Smooth muscle cell (in vitro differentiated cells): ENCODE measurements at regions not wholly inside any gene's neighbourhood (a gene's known extent, or its start where the extent isn't known, plus 50 kb on each side); places are given as distances from the start of the nearest gene placed in this dataset.

Experiments
- DNase-seq: peaks from one replicate; lab custom pipeline; 2025; ENCODE audit not compliant: unreplicated experiment; lab: John Stamatoyannopoulos, UW
- H2AFZ ChIP-seq: fragments of 200-600 bp; sonication (generic); 2 replicates; pipeline ENCODE4 v1.6.0; 2016; ENCODE audit warnings: antibody characterized with exemption, low read depth, mild to moderate bottlenecking
- H3F3A ChIP-seq: fragments of 200-600 bp; sonication (generic); 2 replicates; pipeline ENCODE4 v1.6.0; 2017; ENCODE audit warnings: antibody characterized with exemption, low read depth
- H3K27ac ChIP-seq: fragments of 200-600 bp; sonication (generic); 2 replicates; pipeline ENCODE4 v1.5.1; 2016; ENCODE audit warnings: low read depth, mild to moderate bottlenecking
- H3K27me3 ChIP-seq: fragments of 200-600 bp; sonication (generic); 2 replicates; pipeline ENCODE4 v1.6.1; 2016; ENCODE audit warnings: low read depth, mild to moderate bottlenecking
- H3K36me3 ChIP-seq: fragments of 200-600 bp; sonication (generic); 2 replicates; pipeline ENCODE4 v1.5.1; 2016; ENCODE audit warnings: low read depth
- H3K4me1 ChIP-seq: fragments of 200-600 bp; sonication (generic); 2 replicates; pipeline ENCODE4 v1.5.1; 2016; ENCODE audit warnings: low read depth
- H3K4me2 ChIP-seq: fragments of 200-600 bp; sonication (generic); 2 replicates; pipeline ENCODE4 v1.6.0; 2016; ENCODE audit warnings: mild to moderate bottlenecking
- H3K4me3 ChIP-seq: fragments of 200-600 bp; sonication (generic); 2 replicates; pipeline ENCODE4 v1.5.1; 2016; ENCODE audit warnings: mild to moderate bottlenecking
- H3K79me2 ChIP-seq: fragments of 200-600 bp; sonication (generic); 2 replicates; pipeline ENCODE4 v1.6.0; 2016; ENCODE audit warnings: low read depth, mild to moderate bottlenecking
- H3K9ac ChIP-seq: fragments of 200-600 bp; sonication (generic); 2 replicates; pipeline ENCODE4 v1.6.0; 2016; ENCODE audit warnings: low read depth
- H3K9me3 ChIP-seq: fragments of 200-600 bp; sonication (generic); replicated peaks from 2 replicates; pipeline ENCODE4 v1.5.1; 2016; ENCODE audit warnings: low read depth
- H4K20me1 ChIP-seq: fragments of 200-600 bp; sonication (generic); 2 replicates; pipeline ENCODE4 v1.6.0; 2016; ENCODE audit warnings: low read depth
- WGBS: methylation state at CpG from one replicate; pipeline ENCODE4 v1.1.7; 2016; ENCODE audit warnings: low lambda C conversion rate; 5-methylcytosine and 5-hydroxymethylcytosine counted together
- TF ChIP-seq, protein P1 (sequence below): fragments of 200-600 bp; sonication (generic); IDR thresholded peaks from 2 replicates; pipeline ENCODE4 v1.5.1; 2017; ENCODE audit warnings: borderline replicate concordance, mild to moderate bottlenecking, antibody characterized with exemption; ENCODE audit not compliant: insufficient read depth, poor library complexity, severe bottlenecking

DNA sequence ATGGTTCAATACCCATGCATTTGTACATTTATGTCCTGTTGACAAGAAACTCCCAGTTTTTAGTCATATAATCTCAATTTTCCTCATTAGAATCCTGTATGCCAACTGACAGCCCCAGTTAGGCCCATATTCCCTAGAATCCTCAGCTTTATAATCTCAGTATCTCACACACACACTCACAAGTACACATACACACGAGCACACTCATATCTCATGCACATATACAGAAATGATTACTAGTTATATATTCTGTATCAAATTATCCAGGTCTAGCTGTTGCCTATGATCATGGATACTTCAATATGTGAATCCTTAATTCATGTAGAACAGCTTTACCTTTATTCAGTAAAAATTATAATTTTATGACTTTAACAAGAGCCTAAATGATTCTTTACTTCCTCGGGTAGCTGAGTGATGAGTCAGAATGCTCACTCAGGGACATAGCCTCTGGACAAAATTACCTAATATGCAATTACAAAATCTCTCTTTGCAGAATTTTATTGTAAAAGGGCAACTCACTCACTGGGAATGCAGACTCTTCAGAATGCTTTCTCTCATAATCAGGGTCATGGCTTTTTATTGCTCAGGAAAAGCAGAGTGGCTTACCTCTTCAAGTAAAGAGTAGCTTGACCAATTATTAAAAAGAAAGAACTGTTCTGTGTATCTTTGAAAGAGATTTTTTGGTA lies 193.6 kb upstream of the PIK3C3 start:
- H3F3A ChIP-seq = no peaks in the 10 kb centered on the region
- no peaks in the 10 kb centered on the region for H3K27me3 ChIP-seq
- H3K9me3 ChIP-seq = no peaks in the 10 kb centered on the region
- H3K4me1 ChIP-seq = peaks cover 4% of the 10 kb centered on the region
- peak overlapping the region; percentile 17 for H3K4me2 ChIP-seq
- 33% methylated on average over 2 of the region's 2 CpGs for WGBS
- no peak overlapping the region for H3K4me3 ChIP-seq
- no peak overlapping the region for H2AFZ ChIP-seq
- no peak for DNase-seq
- no peaks in the 10 kb centered on the region for H4K20me1 ChIP-seq
- H3K36me3 ChIP-seq = no peaks in the 10 kb centered on the region
- H3K79me2 ChIP-seq = no peaks in the 10 kb centered on the region
- TF ChIP-seq, protein P1, sequence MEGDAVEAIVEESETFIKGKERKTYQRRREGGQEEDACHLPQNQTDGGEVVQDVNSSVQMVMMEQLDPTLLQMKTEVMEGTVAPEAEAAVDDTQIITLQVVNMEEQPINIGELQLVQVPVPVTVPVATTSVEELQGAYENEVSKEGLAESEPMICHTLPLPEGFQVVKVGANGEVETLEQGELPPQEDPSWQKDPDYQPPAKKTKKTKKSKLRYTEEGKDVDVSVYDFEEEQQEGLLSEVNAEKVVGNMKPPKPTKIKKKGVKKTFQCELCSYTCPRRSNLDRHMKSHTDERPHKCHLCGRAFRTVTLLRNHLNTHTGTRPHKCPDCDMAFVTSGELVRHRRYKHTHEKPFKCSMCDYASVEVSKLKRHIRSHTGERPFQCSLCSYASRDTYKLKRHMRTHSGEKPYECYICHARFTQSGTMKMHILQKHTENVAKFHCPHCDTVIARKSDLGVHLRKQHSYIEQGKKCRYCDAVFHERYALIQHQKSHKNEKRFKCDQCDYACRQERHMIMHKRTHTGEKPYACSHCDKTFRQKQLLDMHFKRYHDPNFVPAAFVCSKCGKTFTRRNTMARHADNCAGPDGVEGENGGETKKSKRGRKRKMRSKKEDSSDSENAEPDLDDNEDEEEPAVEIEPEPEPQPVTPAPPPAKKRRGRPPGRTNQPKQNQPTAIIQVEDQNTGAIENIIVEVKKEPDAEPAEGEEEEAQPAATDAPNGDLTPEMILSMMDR = no peak
- H3K9ac ChIP-seq = no peak overlapping the region
- peak overlapping the region; percentile 57 for H3K27ac ChIP-seq

DNA sequence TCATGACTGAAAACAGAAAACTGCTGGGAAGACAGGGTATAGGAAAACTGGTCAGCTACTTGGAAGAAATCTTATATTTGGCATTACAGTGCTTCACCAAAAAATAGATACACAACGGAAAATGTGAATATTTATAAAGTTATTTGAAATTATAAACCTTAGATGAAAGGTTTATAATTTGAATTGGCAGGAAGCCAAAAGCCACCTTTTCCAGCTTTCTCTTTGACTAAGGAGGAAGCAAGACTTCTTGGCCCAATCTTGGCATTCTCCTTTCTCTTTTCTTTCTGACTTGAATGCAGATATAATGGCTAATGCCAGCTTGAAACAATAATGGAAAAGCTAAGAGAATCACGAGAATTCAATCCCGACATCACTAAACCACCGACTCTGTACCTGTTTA lies 196.5 kb upstream of the PIK3C3 start:
- Histone ChIP-seq H3K4me3 (no peak overlapping the region), H3K27ac (no peak overlapping the region), H3K9ac (no peak overlapping the region), H4K20me1 (no peaks in the 10 kb centered on the region), H3K9me3 (no peaks in the 10 kb centered on the region), H3K4me1 (peaks cover 4% of the 10 kb centered on the region), H3K4me2 (no peak overlapping the region), H2AFZ (no peak overlapping the region), H3K79me2 (no peaks in the 10 kb centered on the region), H3F3A (no peaks in the 10 kb centered on the region), H3K27me3 (no peaks in the 10 kb centered on the region), H3K36me3 (no peaks in the 10 kb centered on the region)
- 94% methylated on average over 4 of the region's 4 CpGs for WGBS
- DNase-seq = no peak
- TF ChIP-seq, protein P1 = no peak

DNA sequence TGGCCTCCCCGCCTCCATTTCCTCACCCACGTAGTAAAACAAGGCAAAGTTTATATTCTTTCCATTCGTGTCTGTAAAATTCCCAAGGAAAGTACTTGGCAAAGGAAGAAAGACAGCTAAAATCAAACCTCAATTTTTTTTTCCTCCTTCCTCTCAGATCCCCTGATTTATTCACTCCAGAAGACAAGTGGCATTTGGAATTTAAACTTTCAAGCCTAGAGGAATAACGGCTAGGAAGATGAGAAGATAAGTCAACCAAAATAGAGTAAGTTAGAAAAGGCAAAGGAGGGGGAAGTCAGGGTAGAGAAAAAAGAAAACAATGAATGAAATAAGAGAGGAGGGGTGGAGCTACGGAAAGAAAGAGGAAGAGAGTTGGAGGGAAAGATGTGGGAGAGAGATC lies 198.9 kb upstream of the PIK3C3 start:
- Histone ChIP-seq H3K4me1 (no peaks in the 10 kb centered on the region), H2AFZ (no peak overlapping the region), H3K4me3 (no peak overlapping the region), H4K20me1 (no peaks in the 10 kb centered on the region), H3K27me3 (no peaks in the 10 kb centered on the region), H3F3A (no peaks in the 10 kb centered on the region), H3K9ac (no peak overlapping the region), H3K36me3 (no peaks in the 10 kb centered on the region), H3K4me2 (no peak overlapping the region), H3K27ac (no peak overlapping the region), H3K79me2 (no peaks in the 10 kb centered on the region), H3K9me3 (no peaks in the 10 kb centered on the region)
- no peak for DNase-seq
- 74% methylated on average over 5 of the region's 5 CpGs for WGBS
- TF ChIP-seq, protein P1 = no peak

DNA sequence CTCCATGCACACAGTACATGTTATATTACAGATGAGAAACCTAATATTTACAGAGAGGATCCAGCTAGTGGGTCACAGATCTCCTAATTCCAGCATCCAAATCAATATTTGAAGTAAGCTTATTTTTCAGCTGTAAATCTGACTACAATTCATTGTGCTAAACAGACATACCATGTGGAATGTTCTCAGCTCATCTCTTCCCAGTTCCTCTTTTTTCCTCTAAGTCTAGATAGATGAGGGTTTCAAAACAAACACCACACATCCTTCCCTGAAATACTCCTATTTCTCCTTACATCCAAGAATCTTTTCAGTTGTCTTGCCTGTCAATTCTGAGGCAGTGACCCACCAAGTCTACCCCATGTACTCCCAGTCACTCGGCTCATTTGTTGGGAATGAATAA lies 200.7 kb upstream of the PIK3C3 start:
- 86% methylated on average over 1 of the region's 1 CpG for WGBS
- Histone ChIP-seq H4K20me1 (no peaks in the 10 kb centered on the region), H3K4me1 (no peaks in the 10 kb centered on the region), H3K4me3 (no peak overlapping the region), H3K27ac (no peak overlapping the region), H3K79me2 (no peaks in the 10 kb centered on the region), H3F3A (no peaks in the 10 kb centered on the region), H3K36me3 (no peaks in the 10 kb centered on the region), H3K27me3 (no peaks in the 10 kb centered on the region), H3K4me2 (no peak overlapping the region), H2AFZ (no peak overlapping the region), H3K9ac (no peak overlapping the region), H3K9me3 (no peaks in the 10 kb centered on the region)
- TF ChIP-seq, protein P1 = no peak
- no peak for DNase-seq
